ENCODE measurements at regions not wholly inside any gene's neighbourhood (a gene's known extent, or its start where the extent isn't known, plus 50 kb on each side); places are given as distances from the start of the nearest gene placed in this dataset.

GRCh38 chr16:13803974-13804373, 116.0 kb upstream of the ERCC4 start (continued):
- TF ChIP-seq ZSCAN22 (CRISPR knock-in tag; IDR thresholded peaks at IDR 0.05): no peak
- no peak for TF ChIP-seq ARNTL (CRISPR knock-in tag; IDR thresholded peaks at IDR 0.05)
- TF ChIP-seq ZSCAN12 (CRISPR knock-in tag; IDR thresholded peaks at IDR 0.05): no peak
- TF ChIP-seq PREB (CRISPR knock-in tag; IDR thresholded peaks at IDR 0.05): no peak

- Histone ChIP-seq H3K9ac (ENCODE audit: insufficient read depth, low read depth, low read length) (no peak overlapping the region), H3K27ac (ENCODE audit: extremely low read length, insufficient read depth, low read length) (no peak overlapping the region), H3K4me3 (replicated peaks in 1 of 3; ENCODE audit: insufficient read depth in 1 of 3, low read depth in 2 of 3, low read length in 3 of 3) (no peak overlapping the region), H3K36me3 (replicated peaks in 1 of 2; ENCODE audit: control insufficient read depth in 1 of 2, insufficient read depth in 2 of 2, low read length in 2 of 2) (no peaks in the 10 kb centered on the region), H2AFZ (ENCODE audit: low read length) (no peak overlapping the region), H3K27me3 (ENCODE audit: control insufficient read depth in 1 of 2, insufficient read depth in 2 of 2, low read length in 2 of 2) (peaks cover 0 to 21% of the 10 kb centered on the region in 2 experiments; a peak in 3 of 5 replicates), H4K20me1 (ENCODE audit: insufficient read depth, low read length) (no peaks in the 10 kb centered on the region), H3K4me2 (ENCODE audit: low read depth, low read length) (no peak overlapping the region), H3K4me1 (ENCODE audit: insufficient read depth, low read length) (no peaks in the 10 kb centered on the region), H3K9me3 (ENCODE audit: low read length) (no peaks in the 10 kb centered on the region), H3K79me2 (ENCODE audit: insufficient read depth, low read length) (no peaks in the 10 kb centered on the region)
- in situ Hi-C loops (cut with HindIII; ENCODE audit: extremely low pct_ligation_motif_present, low pct_unique_long_range_greater_than_20kb) (no loop called here), intact Hi-C loops (cut with micrococcal nuclease; ENCODE audit: unreplicated experiment) (no loop called here)
- ChIA-PET POLR2A (no interaction called here), CTCF (ENCODE audit: low intra/inter-chr PET ratio, low total read pairs) (no interaction called here)
- DNase-seq (ENCODE audit: low spot score) (no peak), FAIRE-seq (no peak), ATAC-seq (no peak)
- no TSS peak for BruUV-seq (replicated peaks)
- 5% methylated on average over 4 of the region's 4 CpGs for WGBS (ENCODE audit: low lambda C conversion rate)
- TF ChIP-seq, protein P1, sequence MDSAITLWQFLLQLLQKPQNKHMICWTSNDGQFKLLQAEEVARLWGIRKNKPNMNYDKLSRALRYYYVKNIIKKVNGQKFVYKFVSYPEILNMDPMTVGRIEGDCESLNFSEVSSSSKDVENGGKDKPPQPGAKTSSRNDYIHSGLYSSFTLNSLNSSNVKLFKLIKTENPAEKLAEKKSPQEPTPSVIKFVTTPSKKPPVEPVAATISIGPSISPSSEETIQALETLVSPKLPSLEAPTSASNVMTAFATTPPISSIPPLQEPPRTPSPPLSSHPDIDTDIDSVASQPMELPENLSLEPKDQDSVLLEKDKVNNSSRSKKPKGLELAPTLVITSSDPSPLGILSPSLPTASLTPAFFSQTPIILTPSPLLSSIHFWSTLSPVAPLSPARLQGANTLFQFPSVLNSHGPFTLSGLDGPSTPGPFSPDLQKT (CRISPR knock-in tag; IDR thresholded peaks at IDR 0.05; ENCODE audit: borderline replicate concordance): no peak
- TF ChIP-seq NCOA5 (CRISPR knock-in tag; IDR thresholded peaks at IDR 0.05) (no peak), FIP1L1 (IDR thresholded peaks at IDR 0.05; ENCODE audit: borderline replicate concordance, insufficient read depth, low read depth, low read length) (no peak), ZNF619 (CRISPR knock-in tag; IDR thresholded peaks at IDR 0.05) (no peak), MED1 (CRISPR knock-in tag; IDR thresholded peaks at IDR 0.05) (no peak), MED13 (CRISPR knock-in tag; IDR thresholded peaks at IDR 0.05) (no peak), RARG (CRISPR knock-in tag; IDR thresholded peaks at IDR 0.05; ENCODE audit: low read depth) (no peak)
Measured at GRCh38 chr16:13805951-13806350, 114.0 kb upstream of the ERCC4 start.
